Fibroblast of lung (primary cell): ENCODE measurements at regions not wholly inside any gene's neighbourhood (a gene's known extent, or its start where the extent isn't known, plus 50 kb on each side); places are given as distances from the start of the nearest gene placed in this dataset.
"Not testable (repeated sequence)": the region's sequence is repeated elsewhere in the genome, so short reads cannot be mapped to it uniquely, and the experiment has no call there.

Experiments used
- DNase-seq, 2 donors: peaks; one replicate each; pipeline versions ENCODE4 v3.0.0 to v3.0.0-alpha.2; 2010; ENCODE audit warnings: low read depth in 2 of 2
- H2AFZ ChIP-seq: 2 replicates; pipeline ENCODE4 v1.5.1; 2012; ENCODE audit warnings: low read length, control low read depth, inconsistent platforms
- H3K27ac ChIP-seq: 2 replicates; pipeline ENCODE4 v1.5.1; 2011; ENCODE audit warnings: low read length, control low read depth; ENCODE audit not compliant: insufficient read depth
- H3K27me3 ChIP-seq: 2 replicates; pipeline ENCODE4 v1.5.1; 2011; ENCODE audit warnings: mild to moderate bottlenecking, low read length; ENCODE audit not compliant: control insufficient read depth, insufficient read depth
- H3K36me3 ChIP-seq: 2 replicates; pipeline ENCODE4 v1.5.1; 2011; ENCODE audit warnings: low read length; ENCODE audit not compliant: control insufficient read depth, insufficient read depth
- H3K4me1 ChIP-seq: 2 replicates; pipeline ENCODE4 v1.5.1; 2011; ENCODE audit warnings: low read length; ENCODE audit not compliant: control insufficient read depth, insufficient read depth; ENCODE audit errors: extremely low read depth
- H3K4me2 ChIP-seq: 2 replicates; pipeline ENCODE4 v1.5.1; 2011; ENCODE audit warnings: low read length, control low read depth; ENCODE audit not compliant: insufficient read depth; ENCODE audit errors: extremely low read depth
- H3K4me3 ChIP-seq, 4 experiments: fragments of 200-600 bp in 1 of 4; sonication (generic) in 1 of 4; replicated peaks in 1 of 4; 2 replicates each; pipeline ENCODE4 v1.5.1; 2011 to 2016; ENCODE audit warnings: low read length in 4 of 4, low read depth in 3 of 4, mild to moderate bottlenecking in 3 of 4, control low read depth in 2 of 4, inconsistent platforms in 1 of 4, mixed read lengths in 1 of 4; ENCODE audit not compliant: insufficient read depth in 1 of 4; ENCODE audit errors: control extremely low read depth in 1 of 4
- H3K79me2 ChIP-seq: 2 replicates; pipeline ENCODE4 v1.5.1; 2012; ENCODE audit warnings: mild to moderate bottlenecking, low read length, inconsistent platforms; ENCODE audit not compliant: control insufficient read depth, insufficient read depth
- H3K9ac ChIP-seq: 2 replicates; pipeline ENCODE4 v1.5.1; 2011; ENCODE audit warnings: mild to moderate bottlenecking, low read length, control low read depth; ENCODE audit not compliant: insufficient read depth
- H3K9me3 ChIP-seq: 2 replicates; pipeline ENCODE4 v1.5.1; 2012; ENCODE audit warnings: low read depth, low read length; ENCODE audit not compliant: control insufficient read depth, insufficient read depth
- H4K20me1 ChIP-seq: 2 replicates; pipeline ENCODE4 v1.5.1; 2011; ENCODE audit warnings: low read length; ENCODE audit not compliant: control insufficient read depth, insufficient read depth; ENCODE audit errors: extremely low read depth
- CTCF ChIP-seq, 2 donors: IDR thresholded peaks in 1 of 2; conservative IDR thresholded peaks in 1 of 2; 1 replicate in 1 of 2; 2 replicates in 1 of 2; pipeline ENCODE4 v1.5.1; 2011 to 2012; ENCODE audit warnings: low read length in 2 of 2, control low read depth in 1 of 2, inconsistent platforms in 1 of 2, low read depth in 1 of 2, mild to moderate bottlenecking in 1 of 2
- EZH2 ChIP-seq: IDR thresholded peaks from 2 replicates; pipeline ENCODE4 v1.5.1; 2012; ENCODE audit warnings: low read length, control low read depth, mild to moderate bottlenecking; ENCODE audit errors: missing control alignments

DNA sequence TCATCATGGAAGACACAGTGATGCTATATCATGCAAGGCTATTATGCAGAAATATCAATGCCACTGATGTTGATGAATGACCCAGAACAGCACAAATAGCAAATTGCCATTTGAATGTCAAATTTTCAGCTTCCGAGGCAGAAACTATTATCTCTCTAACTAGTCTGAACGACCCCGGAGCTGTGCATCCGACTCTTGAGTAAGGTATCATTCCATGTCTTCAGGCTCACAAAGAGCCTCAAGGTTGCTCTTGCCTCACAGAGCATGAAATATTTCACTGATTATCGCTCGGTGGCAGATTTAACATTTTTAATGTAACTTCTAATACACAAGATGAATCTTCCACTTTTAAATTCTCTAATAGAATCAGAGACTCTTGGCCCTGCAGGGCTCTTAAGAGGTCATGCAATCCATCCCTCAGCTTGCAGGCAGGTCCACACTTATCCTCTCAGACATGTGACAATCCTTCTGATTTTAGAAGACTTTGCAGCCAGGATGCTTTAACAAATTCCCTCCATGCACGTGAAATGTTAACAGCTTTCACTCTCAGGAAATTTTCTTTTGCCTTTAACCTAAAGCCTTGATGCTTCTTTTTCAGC, 221.0 kb downstream of the FRK start:
- no peak overlapping the region for H2AFZ ChIP-seq
- H4K20me1 ChIP-seq = no peaks in the 10 kb centered on the region
- TF ChIP-seq CTCF (conservative IDR thresholded peaks at IDR 0.05 in 1 of 2, IDR thresholded peaks at IDR 0.05 in 1 of 2; ENCODE audit: low read depth in 1 of 2, low read length in 2 of 2) = no peak
- TF ChIP-seq EZH2 = no peak
- H3K27me3 ChIP-seq = no peaks in the 10 kb centered on the region
- no peaks in the 10 kb centered on the region for H3K9me3 ChIP-seq
- no peak overlapping the region for H3K9ac ChIP-seq
- H3K4me1 ChIP-seq = no peaks in the 10 kb centered on the region
- DNase-seq = no peak
- no peak overlapping the region for H3K27ac ChIP-seq
- H3K4me2 ChIP-seq = no peak overlapping the region
- no peak overlapping the region for H3K4me3 ChIP-seq
- no peaks in the 10 kb centered on the region for H3K79me2 ChIP-seq
- H3K36me3 ChIP-seq = no peaks in the 10 kb centered on the region

DNA sequence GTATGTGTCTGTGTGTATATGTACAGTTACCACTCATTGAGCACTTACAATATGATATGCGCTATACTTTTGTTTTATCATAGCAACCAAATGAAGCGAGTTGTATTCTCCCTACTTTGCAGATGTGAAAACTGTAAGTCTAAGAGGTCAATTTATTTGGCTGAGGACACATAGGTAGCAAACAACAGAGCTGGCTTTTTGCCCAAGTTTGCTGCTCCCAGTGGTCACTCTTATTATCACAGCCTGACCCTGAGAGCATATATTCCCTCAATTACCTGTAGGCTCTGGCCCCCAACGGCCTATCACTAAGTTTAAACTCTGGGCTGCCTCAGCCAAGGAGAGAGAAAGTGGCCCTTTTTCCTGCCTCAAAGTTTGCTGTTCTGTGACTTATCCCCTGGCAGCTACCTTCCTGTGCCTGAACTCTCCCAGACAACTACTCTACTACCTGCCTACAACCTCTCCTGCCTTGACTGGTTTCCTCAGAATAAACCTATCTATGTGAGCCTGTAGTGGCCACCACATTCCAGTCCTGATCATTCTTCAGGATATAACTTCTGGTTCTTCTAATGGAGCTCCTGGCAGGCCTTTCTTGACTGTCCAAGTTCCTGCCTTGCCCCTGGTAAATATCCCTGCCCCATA, 221.8 kb downstream of the FRK start:
- Histone ChIP-seq H3K4me3 (no peak overlapping the region), H3K36me3 (no peaks in the 10 kb centered on the region), H3K79me2 (no peaks in the 10 kb centered on the region), H3K4me1 (no peaks in the 10 kb centered on the region), H3K9ac (no peak overlapping the region), H3K4me2 (no peak overlapping the region), H4K20me1 (no peaks in the 10 kb centered on the region), H3K27ac (no peak overlapping the region), H2AFZ (no peak overlapping the region), H3K9me3 (no peaks in the 10 kb centered on the region), H3K27me3 (no peaks in the 10 kb centered on the region)
- TF ChIP-seq CTCF (conservative IDR thresholded peaks at IDR 0.05 in 1 of 2, IDR thresholded peaks at IDR 0.05 in 1 of 2; ENCODE audit: low read depth in 1 of 2, low read length in 2 of 2) = peak; percentile 32 to 48
- no peak for TF ChIP-seq EZH2
- DNase-seq = peak in 1 of 2 donors; percentile 21

DNA sequence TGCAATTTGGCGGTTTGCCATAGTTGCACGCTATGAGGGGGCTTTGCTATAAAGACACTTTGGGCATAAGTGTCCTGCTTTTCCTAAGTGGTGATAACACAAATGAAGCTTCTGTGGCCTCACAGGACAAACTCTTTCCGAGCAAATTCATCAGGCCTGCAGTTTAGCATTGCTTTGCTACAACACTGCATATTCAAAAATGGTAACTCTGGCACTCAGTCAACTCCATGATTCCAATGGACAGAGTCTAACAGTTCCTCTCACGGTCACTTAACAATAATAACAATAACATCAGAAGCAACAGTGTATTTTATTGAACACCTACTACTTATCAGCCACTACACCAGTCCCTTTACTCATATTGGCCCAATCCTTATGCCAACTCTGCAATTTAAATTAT, 222.5 kb downstream of the FRK start:
- H3K27me3 ChIP-seq = no peaks in the 10 kb centered on the region
- H3K4me1 ChIP-seq = no peaks in the 10 kb centered on the region
- no peak overlapping the region for H3K4me2 ChIP-seq
- no peak overlapping the region for H3K27ac ChIP-seq
- TF ChIP-seq CTCF (conservative IDR thresholded peaks at IDR 0.05 in 1 of 2, IDR thresholded peaks at IDR 0.05 in 1 of 2; ENCODE audit: low read depth in 1 of 2, low read length in 2 of 2) (no peak), EZH2 (no peak)
- H2AFZ ChIP-seq = no peak overlapping the region
- H3K9ac ChIP-seq = no peak overlapping the region
- H3K79me2 ChIP-seq = no peaks in the 10 kb centered on the region
- no peaks in the 10 kb centered on the region for H3K36me3 ChIP-seq
- no peaks in the 10 kb centered on the region for H4K20me1 ChIP-seq
- no peaks in the 10 kb centered on the region for H3K9me3 ChIP-seq
- H3K4me3 ChIP-seq = no peak overlapping the region
- no peak for DNase-seq

GRCh38 chr6:115836374-115836773, 224.3 kb downstream of the FRK start:
- H4K20me1 ChIP-seq, H3K9me3 ChIP-seq, H3K9ac ChIP-seq, H3K4me1 ChIP-seq, H3K4me2 ChIP-seq, H3K36me3 ChIP-seq, H2AFZ ChIP-seq, H3K27ac ChIP-seq, H3K79me2 ChIP-seq, H3K27me3 ChIP-seq, DNase-seq, H3K4me3 ChIP-seq: not testable (repeated sequence)
